ENCODE measurements at regions not wholly inside any gene's neighbourhood (a gene's known extent, or its start where the extent isn't known, plus 50 kb on each side); places are given as distances from the start of the nearest gene placed in this dataset.

DNA sequence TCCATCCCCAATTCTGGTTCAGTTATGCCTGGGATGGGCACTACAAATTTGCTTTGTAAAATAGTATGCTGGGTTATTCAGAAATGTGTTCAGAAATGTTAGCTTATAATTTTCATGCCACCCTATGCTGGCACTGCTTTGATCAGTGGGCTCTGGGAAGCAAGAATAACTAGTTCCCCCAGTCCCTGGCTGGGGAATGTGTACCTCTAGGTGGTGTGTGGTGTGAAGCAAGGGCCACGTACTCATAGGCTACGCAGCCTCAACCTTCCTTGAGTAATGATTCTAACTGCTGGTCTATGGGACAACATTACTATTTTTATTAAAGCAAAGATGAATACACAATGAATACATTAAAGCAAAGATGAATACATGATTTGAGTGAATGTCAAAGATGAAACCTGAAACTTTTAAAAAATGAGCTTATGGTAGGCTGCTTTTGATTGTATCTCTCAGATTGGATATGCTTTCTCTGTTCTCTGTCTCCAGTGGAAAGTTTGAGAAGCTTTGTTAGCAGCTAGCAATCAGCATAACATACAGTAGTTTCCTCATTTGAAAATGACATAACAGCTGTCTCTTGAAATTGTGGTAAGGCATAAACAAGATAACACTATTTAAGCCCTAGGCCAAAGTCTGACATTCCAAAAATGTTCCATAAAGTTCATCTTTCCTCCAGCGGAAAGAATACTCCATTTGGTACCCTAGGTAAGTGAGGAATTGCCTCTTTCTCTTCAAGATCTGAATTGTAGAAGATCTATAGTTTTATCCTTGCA lies 174.7 kb upstream of the NFIB start:
- H3K9me3 Mint-ChIP-seq: no peaks in the 10 kb centered on the region
- H2BK20ac ChIP-seq (ENCODE audit: low read depth, low read length, poor library complexity, severe bottlenecking): no peak overlapping the region
- WGBS (ENCODE audit: extremely low coverage, insufficient read length, low lambda C conversion rate): no CpG with 5 or more reads among the region's 3 CpGs

More for the DNA sequence above, 174.7 kb upstream of the NFIB start:
- Histone ChIP-seq H3K9me3 (ENCODE audit: control insufficient read depth, low read depth, low read length) (no peaks in the 10 kb centered on the region), H3K27me3 (ENCODE audit: insufficient read depth, low read length) (no peaks in the 10 kb centered on the region), H3K18ac (ENCODE audit: insufficient read length, low read depth, low read length) (no peak overlapping the region), H3K79me2 (ENCODE audit: insufficient read depth, low read length) (no peaks in the 10 kb centered on the region), H3K27ac (ENCODE audit: insufficient read length, low read depth, low read length) (no peak overlapping the region), H2BK5ac (ENCODE audit: insufficient read length, low read length) (no peak overlapping the region), H4K20me1 (ENCODE audit: control insufficient read depth, insufficient read depth, insufficient read length) (no peaks in the 10 kb centered on the region), H3K9ac (ENCODE audit: extremely low read depth, insufficient read length, low read length) (no peak overlapping the region), H3K4me2 (ENCODE audit: insufficient read depth, insufficient read length, low read length) (no peak overlapping the region), H3K79me1 (ENCODE audit: insufficient read depth, low read depth, low read length, poor library complexity, severe bottlenecking) (no peaks in the 10 kb centered on the region), H4K8ac (replicated peaks; ENCODE audit: insufficient read length, low read depth, low read length) (no peak overlapping the region), H2AK5ac (ENCODE audit: insufficient read length, low read length) (no peak overlapping the region), H3K4me1 (ENCODE audit: insufficient read depth, low read length) (no peaks in the 10 kb centered on the region; the same call in 1 of the 2 replicates), H3K56ac (ENCODE audit: insufficient read length, low read depth, low read length) (no peak overlapping the region), H3K4ac (ENCODE audit: low read depth, low read length) (no peak overlapping the region), H3K23me2 (ENCODE audit: insufficient read length, low read depth, low read length, poor library complexity, severe bottlenecking) (no peaks in the 10 kb centered on the region), H2BK12ac (ENCODE audit: insufficient read length, low read depth, low read length) (no peak overlapping the region), H2AFZ (ENCODE audit: low read length) (no peak overlapping the region), H4K91ac (ENCODE audit: insufficient read length, low read depth, low read length) (no peak overlapping the region), H4K5ac (ENCODE audit: insufficient read length, low read depth, low read length) (no peak overlapping the region), H3K23ac (ENCODE audit: insufficient read length, low read depth, low read length) (no peak overlapping the region), H2BK120ac (ENCODE audit: low read depth, low read length, poor library complexity, severe bottlenecking) (no peak overlapping the region), H3K14ac (ENCODE audit: insufficient read depth, low read length) (no peak overlapping the region), H3T11ph (ENCODE audit: low read length) (no peak overlapping the region), H2BK15ac (ENCODE audit: low read depth, low read length) (no peak overlapping the region)
- no peak overlapping the region for H3K4me3 Mint-ChIP-seq
- H3K36me3 Mint-ChIP-seq (ENCODE audit: insufficient read depth in 1 of 3, low read depth in 3 of 3): no peaks in the 10 kb centered on the region
- TF ChIP-seq, protein P1, sequence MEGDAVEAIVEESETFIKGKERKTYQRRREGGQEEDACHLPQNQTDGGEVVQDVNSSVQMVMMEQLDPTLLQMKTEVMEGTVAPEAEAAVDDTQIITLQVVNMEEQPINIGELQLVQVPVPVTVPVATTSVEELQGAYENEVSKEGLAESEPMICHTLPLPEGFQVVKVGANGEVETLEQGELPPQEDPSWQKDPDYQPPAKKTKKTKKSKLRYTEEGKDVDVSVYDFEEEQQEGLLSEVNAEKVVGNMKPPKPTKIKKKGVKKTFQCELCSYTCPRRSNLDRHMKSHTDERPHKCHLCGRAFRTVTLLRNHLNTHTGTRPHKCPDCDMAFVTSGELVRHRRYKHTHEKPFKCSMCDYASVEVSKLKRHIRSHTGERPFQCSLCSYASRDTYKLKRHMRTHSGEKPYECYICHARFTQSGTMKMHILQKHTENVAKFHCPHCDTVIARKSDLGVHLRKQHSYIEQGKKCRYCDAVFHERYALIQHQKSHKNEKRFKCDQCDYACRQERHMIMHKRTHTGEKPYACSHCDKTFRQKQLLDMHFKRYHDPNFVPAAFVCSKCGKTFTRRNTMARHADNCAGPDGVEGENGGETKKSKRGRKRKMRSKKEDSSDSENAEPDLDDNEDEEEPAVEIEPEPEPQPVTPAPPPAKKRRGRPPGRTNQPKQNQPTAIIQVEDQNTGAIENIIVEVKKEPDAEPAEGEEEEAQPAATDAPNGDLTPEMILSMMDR (conservative IDR thresholded peaks at IDR 0.05): no peak
- no peaks in the 10 kb centered on the region for H3K27me3 Mint-ChIP-seq (ENCODE audit: low read depth)
- no peak overlapping the region for H3K27ac Mint-ChIP-seq
- no peak for DNase-seq
- peaks cover 4 to 12% of the 10 kb centered on the region in 2 experiments; a peak in 2 of 4 replicates for H3K4me1 Mint-ChIP-seq
